Loucy (cell line): ENCODE measurements at regions not wholly inside any gene's neighbourhood (a gene's known extent, or its start where the extent isn't known, plus 50 kb on each side); places are given as distances from the start of the nearest gene placed in this dataset.

Experiments
- CTCF ChIP-seq: fragments of 200-600 bp; sonication (generic); conservative IDR thresholded peaks from 2 replicates; pipeline ENCODE4 v1.5.1; 2014; ENCODE audit warnings: mild to moderate bottlenecking, antibody characterized with exemption, low read length
- EZH2phosphoT487 ChIP-seq: fragments of 200-600 bp; IDR thresholded peaks from 2 replicates; pipeline ENCODE4 v1.6.1; 2018; ENCODE audit warnings: antibody characterized with exemption, mild to moderate bottlenecking, moderate library complexity, borderline replicate concordance

- TF ChIP-seq CTCF (no peak), EZH2phosphoT487 (no peak)
These were observed 51.3 kb upstream of the HAND1 start for GRCh38 chr5:154529282-154529681.
